K562 (cell line): ENCODE measurements at regions not wholly inside any gene's neighbourhood (a gene's known extent, or its start where the extent isn't known, plus 50 kb on each side); places are given as distances from the start of the nearest gene placed in this dataset.

ENCODE experiments used
- TF ChIP-seq, protein P1 (sequence below): fragments of 450-650 bp; IDR thresholded peaks from 2 replicates; pipeline ENCODE4 v1.6.1; 2016; ENCODE audit warnings: mild to moderate bottlenecking, moderate library complexity

DNA sequence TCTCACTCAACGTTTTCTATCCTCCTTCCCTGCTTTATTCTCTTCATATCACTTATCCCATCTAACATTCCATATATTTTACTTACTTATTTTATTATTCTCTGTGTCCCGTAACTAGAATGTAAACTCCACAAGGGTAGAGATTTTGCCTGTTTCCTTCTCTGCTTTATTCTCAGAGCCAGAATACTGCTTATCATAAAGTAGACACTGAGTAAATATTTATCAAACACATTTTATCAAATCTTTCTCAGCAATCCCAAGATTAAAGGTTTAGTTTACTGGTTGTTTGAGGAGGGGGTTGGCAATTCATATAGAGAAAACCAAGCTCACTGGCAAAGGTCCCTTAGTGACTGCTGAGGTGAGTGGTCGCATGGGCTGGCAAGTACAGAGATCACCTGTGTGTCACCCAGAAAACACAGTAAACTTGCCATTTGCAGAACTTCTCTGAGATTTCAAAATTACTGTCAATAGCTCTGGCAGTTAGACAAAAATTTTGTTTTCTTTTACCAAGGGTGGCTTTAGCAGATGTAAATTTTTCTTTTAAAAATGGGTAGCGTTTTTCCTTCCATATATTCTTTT lies 662.4 kb downstream of the UTRN start (continued):
- TF ChIP-seq, protein P1, sequence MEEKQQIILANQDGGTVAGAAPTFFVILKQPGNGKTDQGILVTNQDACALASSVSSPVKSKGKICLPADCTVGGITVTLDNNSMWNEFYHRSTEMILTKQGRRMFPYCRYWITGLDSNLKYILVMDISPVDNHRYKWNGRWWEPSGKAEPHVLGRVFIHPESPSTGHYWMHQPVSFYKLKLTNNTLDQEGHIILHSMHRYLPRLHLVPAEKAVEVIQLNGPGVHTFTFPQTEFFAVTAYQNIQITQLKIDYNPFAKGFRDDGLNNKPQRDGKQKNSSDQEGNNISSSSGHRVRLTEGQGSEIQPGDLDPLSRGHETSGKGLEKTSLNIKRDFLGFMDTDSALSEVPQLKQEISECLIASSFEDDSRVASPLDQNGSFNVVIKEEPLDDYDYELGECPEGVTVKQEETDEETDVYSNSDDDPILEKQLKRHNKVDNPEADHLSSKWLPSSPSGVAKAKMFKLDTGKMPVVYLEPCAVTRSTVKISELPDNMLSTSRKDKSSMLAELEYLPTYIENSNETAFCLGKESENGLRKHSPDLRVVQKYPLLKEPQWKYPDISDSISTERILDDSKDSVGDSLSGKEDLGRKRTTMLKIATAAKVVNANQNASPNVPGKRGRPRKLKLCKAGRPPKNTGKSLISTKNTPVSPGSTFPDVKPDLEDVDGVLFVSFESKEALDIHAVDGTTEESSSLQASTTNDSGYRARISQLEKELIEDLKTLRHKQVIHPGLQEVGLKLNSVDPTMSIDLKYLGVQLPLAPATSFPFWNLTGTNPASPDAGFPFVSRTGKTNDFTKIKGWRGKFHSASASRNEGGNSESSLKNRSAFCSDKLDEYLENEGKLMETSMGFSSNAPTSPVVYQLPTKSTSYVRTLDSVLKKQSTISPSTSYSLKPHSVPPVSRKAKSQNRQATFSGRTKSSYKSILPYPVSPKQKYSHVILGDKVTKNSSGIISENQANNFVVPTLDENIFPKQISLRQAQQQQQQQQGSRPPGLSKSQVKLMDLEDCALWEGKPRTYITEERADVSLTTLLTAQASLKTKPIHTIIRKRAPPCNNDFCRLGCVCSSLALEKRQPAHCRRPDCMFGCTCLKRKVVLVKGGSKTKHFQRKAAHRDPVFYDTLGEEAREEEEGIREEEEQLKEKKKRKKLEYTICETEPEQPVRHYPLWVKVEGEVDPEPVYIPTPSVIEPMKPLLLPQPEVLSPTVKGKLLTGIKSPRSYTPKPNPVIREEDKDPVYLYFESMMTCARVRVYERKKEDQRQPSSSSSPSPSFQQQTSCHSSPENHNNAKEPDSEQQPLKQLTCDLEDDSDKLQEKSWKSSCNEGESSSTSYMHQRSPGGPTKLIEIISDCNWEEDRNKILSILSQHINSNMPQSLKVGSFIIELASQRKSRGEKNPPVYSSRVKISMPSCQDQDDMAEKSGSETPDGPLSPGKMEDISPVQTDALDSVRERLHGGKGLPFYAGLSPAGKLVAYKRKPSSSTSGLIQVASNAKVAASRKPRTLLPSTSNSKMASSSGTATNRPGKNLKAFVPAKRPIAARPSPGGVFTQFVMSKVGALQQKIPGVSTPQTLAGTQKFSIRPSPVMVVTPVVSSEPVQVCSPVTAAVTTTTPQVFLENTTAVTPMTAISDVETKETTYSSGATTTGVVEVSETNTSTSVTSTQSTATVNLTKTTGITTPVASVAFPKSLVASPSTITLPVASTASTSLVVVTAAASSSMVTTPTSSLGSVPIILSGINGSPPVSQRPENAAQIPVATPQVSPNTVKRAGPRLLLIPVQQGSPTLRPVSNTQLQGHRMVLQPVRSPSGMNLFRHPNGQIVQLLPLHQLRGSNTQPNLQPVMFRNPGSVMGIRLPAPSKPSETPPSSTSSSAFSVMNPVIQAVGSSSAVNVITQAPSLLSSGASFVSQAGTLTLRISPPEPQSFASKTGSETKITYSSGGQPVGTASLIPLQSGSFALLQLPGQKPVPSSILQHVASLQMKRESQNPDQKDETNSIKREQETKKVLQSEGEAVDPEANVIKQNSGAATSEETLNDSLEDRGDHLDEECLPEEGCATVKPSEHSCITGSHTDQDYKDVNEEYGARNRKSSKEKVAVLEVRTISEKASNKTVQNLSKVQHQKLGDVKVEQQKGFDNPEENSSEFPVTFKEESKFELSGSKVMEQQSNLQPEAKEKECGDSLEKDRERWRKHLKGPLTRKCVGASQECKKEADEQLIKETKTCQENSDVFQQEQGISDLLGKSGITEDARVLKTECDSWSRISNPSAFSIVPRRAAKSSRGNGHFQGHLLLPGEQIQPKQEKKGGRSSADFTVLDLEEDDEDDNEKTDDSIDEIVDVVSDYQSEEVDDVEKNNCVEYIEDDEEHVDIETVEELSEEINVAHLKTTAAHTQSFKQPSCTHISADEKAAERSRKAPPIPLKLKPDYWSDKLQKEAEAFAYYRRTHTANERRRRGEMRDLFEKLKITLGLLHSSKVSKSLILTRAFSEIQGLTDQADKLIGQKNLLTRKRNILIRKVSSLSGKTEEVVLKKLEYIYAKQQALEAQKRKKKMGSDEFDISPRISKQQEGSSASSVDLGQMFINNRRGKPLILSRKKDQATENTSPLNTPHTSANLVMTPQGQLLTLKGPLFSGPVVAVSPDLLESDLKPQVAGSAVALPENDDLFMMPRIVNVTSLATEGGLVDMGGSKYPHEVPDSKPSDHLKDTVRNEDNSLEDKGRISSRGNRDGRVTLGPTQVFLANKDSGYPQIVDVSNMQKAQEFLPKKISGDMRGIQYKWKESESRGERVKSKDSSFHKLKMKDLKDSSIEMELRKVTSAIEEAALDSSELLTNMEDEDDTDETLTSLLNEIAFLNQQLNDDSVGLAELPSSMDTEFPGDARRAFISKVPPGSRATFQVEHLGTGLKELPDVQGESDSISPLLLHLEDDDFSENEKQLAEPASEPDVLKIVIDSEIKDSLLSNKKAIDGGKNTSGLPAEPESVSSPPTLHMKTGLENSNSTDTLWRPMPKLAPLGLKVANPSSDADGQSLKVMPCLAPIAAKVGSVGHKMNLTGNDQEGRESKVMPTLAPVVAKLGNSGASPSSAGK: no peak
